IMR-90 (cell line): ENCODE measurements at regions not wholly inside any gene's neighbourhood (a gene's known extent, or its start where the extent isn't known, plus 50 kb on each side); places are given as distances from the start of the nearest gene placed in this dataset.
A peak's percentile ranks its signal among the peaks of the same experiment; 100 is the strongest.

Experiments used
- ATAC-seq: fragments of 200-7000 bp; cut with Tn5 transposase; 2 replicates; pipeline ENCODE4 v1.9.1; 2020; ENCODE audit warnings: low read depth, mild to moderate bottlenecking, moderate library complexity
- BruUV-seq: library from RNA; stranded (reverse); fragments of 400-500 nt; replicated peaks from 2 replicates; lab custom pipeline; 2021; lab: Mats Ljungman, UMichigan
- CTCF ChIA-PET: fragments of 300-600 bp; formaldehyde crosslinking; extraction: SDS; loops from one replicate; lab custom pipeline; 2021; ENCODE audit warnings: antibody characterized with exemption; lab: Yijun Ruan, JAX
- POLR2A ChIA-PET: fragments of 300-600 bp; sonication (Branson Sonifier 250); formaldehyde crosslinking; loops from one replicate; lab custom pipeline; 2022; ENCODE audit warnings: antibody characterized with exemption; ENCODE audit not compliant: unreplicated experiment; lab: Charles Lee
- DNase-seq: peaks from one replicate; pipeline ENCODE4 v3.0.0; 2013
- H2AFZ ChIP-seq: replicated peaks from 2 replicates; pipeline ENCODE3; 2013; ENCODE audit warnings: low read length, mild to moderate bottlenecking; ENCODE audit not compliant: poor library complexity
- H2AK5ac ChIP-seq: 2 replicates; pipeline ENCODE4 v1.6.1; 2013; ENCODE audit warnings: low read depth, low read length, inconsistent platforms
- H2AK9ac ChIP-seq: replicated peaks from 2 replicates; pipeline ENCODE3; 2013; ENCODE audit warnings: mild to moderate bottlenecking, low read depth, low read length, moderate library complexity; ENCODE audit not compliant: poor library complexity
- H2BK120ac ChIP-seq: 2 replicates; pipeline ENCODE4 v1.6.1; 2013; ENCODE audit warnings: low read depth, low read length, inconsistent platforms
- H2BK15ac ChIP-seq: 3 replicates; pipeline ENCODE4 v1.6.1; 2013; ENCODE audit warnings: low read depth, low read length, inconsistent platforms
- H2BK20ac ChIP-seq: 2 replicates; pipeline ENCODE4 v1.6.1; 2013; ENCODE audit warnings: low read depth, mild to moderate bottlenecking, inconsistent platforms, low read length, moderate library complexity
- H2BK5ac ChIP-seq: 2 replicates; pipeline ENCODE4 v1.6.1; 2013; ENCODE audit warnings: mild to moderate bottlenecking, low read depth, low read length, inconsistent platforms; ENCODE audit not compliant: poor library complexity, severe bottlenecking
- H3K14ac ChIP-seq: replicated peaks from 2 replicates; pipeline ENCODE4 v1.6.1; 2013; ENCODE audit warnings: low read depth, low read length, inconsistent platforms
- H3K18ac ChIP-seq: 2 replicates; pipeline ENCODE4 v1.6.1; 2013; ENCODE audit warnings: low read depth, low read length, control low read depth
- H3K23ac ChIP-seq: 2 replicates; pipeline ENCODE4 v1.6.1; 2013; ENCODE audit warnings: low read depth, low read length, inconsistent platforms
- H3K27ac ChIP-seq: 2 replicates; pipeline ENCODE4 v1.5.1; 2013; ENCODE audit warnings: mild to moderate bottlenecking, control low read depth, low read length; ENCODE audit not compliant: insufficient read depth
- H3K27me3 ChIP-seq: 2 replicates; pipeline ENCODE4 v1.6.1; 2013; ENCODE audit warnings: low read length; ENCODE audit not compliant: control insufficient read depth, insufficient read depth
- H3K36me3 ChIP-seq: 2 replicates; pipeline ENCODE4 v1.6.1; 2013; ENCODE audit warnings: low read length, mixed read lengths; ENCODE audit not compliant: control insufficient read depth, insufficient read depth
- H3K4ac ChIP-seq: 2 replicates; pipeline ENCODE4 v1.6.1; 2013; ENCODE audit warnings: low read depth, low read length, inconsistent platforms
- H3K4me1 ChIP-seq: 2 replicates; pipeline ENCODE4 v1.6.1; 2013; ENCODE audit warnings: low read length, mixed read lengths; ENCODE audit not compliant: control insufficient read depth, insufficient read depth
- H3K4me2 ChIP-seq: 2 replicates; pipeline ENCODE4 v1.6.1; 2013; ENCODE audit warnings: low read depth, mild to moderate bottlenecking, control low read depth, low read length, moderate library complexity
- H3K4me3 ChIP-seq: 2 replicates; pipeline ENCODE4 v1.5.1; 2013; ENCODE audit warnings: low read depth, mild to moderate bottlenecking, control low read depth, low read length, moderate library complexity; ENCODE audit not compliant: insufficient read depth
- H3K56ac ChIP-seq: 2 replicates; pipeline ENCODE4 v1.6.1; 2013; ENCODE audit warnings: low read length, inconsistent platforms; ENCODE audit not compliant: insufficient read depth; ENCODE audit errors: extremely low read depth
- H3K79me1 ChIP-seq, 2 experiments: 2 replicates each; pipeline ENCODE4 v1.6.1; 2013; ENCODE audit warnings: low read length in 2 of 2, inconsistent platforms in 1 of 2, low read depth in 1 of 2
- H3K9ac ChIP-seq: 2 replicates; pipeline ENCODE4 v1.6.1; 2013; ENCODE audit warnings: low read depth, low read length, control low read depth
- H3K9me1 ChIP-seq: 2 replicates; pipeline ENCODE4 v1.6.1; 2013; ENCODE audit warnings: low read length, inconsistent platforms; ENCODE audit not compliant: insufficient read depth
- H3K9me3 ChIP-seq: 2 replicates; pipeline ENCODE4 v1.6.1; 2013; ENCODE audit warnings: low read length; ENCODE audit not compliant: control insufficient read depth, insufficient read depth
- H4K20me1 ChIP-seq: 2 replicates; pipeline ENCODE4 v1.6.1; 2013; ENCODE audit warnings: low read length, inconsistent platforms; ENCODE audit not compliant: insufficient read depth
- H4K5ac ChIP-seq: 2 replicates; pipeline ENCODE4 v1.6.1; 2013; ENCODE audit warnings: mild to moderate bottlenecking, low read depth, low read length, control low read depth
- H4K8ac ChIP-seq, 2 experiments: 2 replicates each; pipeline ENCODE4 v1.6.1; 2013; ENCODE audit warnings: low read depth in 2 of 2, low read length in 2 of 2, control low read depth in 1 of 2, inconsistent platforms in 1 of 2
- H4K91ac ChIP-seq: 2 replicates; pipeline ENCODE4 v1.6.1; 2013; ENCODE audit warnings: low read depth, low read length, inconsistent platforms; ENCODE audit not compliant: insufficient read depth
- BHLHE40 ChIP-seq: fragments of 150-350 bp; IDR thresholded peaks from 2 replicates; pipeline ENCODE4 v1.6.1; 2016; ENCODE audit warnings: mild to moderate bottlenecking, low read depth, low read length
- CEBPB ChIP-seq: IDR thresholded peaks from 2 replicates; pipeline ENCODE4 v1.6.1; 2012; ENCODE audit warnings: low read depth, low read length, improper control_type of control experiment
- MAFK ChIP-seq: IDR thresholded peaks from 2 replicates; pipeline ENCODE4 v1.6.1; 2012; ENCODE audit warnings: low read depth, low read length, improper control_type of control experiment
- MAZ ChIP-seq: IDR thresholded peaks from 2 replicates; pipeline ENCODE4 v1.6.1; 2012; ENCODE audit warnings: low read depth, mild to moderate bottlenecking, low read length, improper control_type of control experiment, moderate library complexity, borderline replicate concordance
- RAD21 ChIP-seq: IDR thresholded peaks from 2 replicates; pipeline ENCODE4 v1.6.1; 2012; ENCODE audit warnings: low read length, improper control_type of control experiment
- RFX5 ChIP-seq: IDR thresholded peaks from 2 replicates; pipeline ENCODE4 v1.8.0; 2012; ENCODE audit warnings: low read depth, mild to moderate bottlenecking, low read length, moderate library complexity
- SMC3 ChIP-seq: fragments of 150-350 bp; IDR thresholded peaks from 2 replicates; pipeline ENCODE4 v1.6.1; 2016; ENCODE audit warnings: low read depth, mild to moderate bottlenecking, antibody characterized with exemption, low read length, moderate library complexity
- dilution Hi-C: fragments of 300-500 bp; cut with HindIII; formaldehyde crosslinking; loops from one replicate; pipeline ENCODE4 v1.14.3; 2018; ENCODE audit warnings: low sequenced_read_pairs; ENCODE audit not compliant: unreplicated experiment
- in situ Hi-C: fragments of 300-500 bp; cut with MboI; formaldehyde crosslinking; loops from 3 replicates; pipeline ENCODE4 v1.14.3; 2019; ENCODE audit warnings: low sequenced_read_pairs, inconsistent platforms, mixed read lengths
- intact Hi-C: fragments of 100-400 bp; cut with micrococcal nuclease; formaldehyde crosslinking; loops from 2 replicates; pipeline ENCODE4 v1.10.0; 2022

- Histone ChIP-seq H3K9ac (no peak overlapping the region), H3K4me3 (no peak overlapping the region), H3K4ac (no peak overlapping the region), H3K79me1 (no peaks in the 10 kb centered on the region), H3K4me2 (no peak overlapping the region), H4K5ac (no peak overlapping the region), H4K20me1 (no peaks in the 10 kb centered on the region), H2BK20ac (0 out of 2 replicates have a peak overlapping the region, but pooled peaks have one; percentile 12), H3K14ac (no peak overlapping the region), H2BK5ac (no peak overlapping the region), H3K56ac (no peak overlapping the region), H2BK15ac (no peak overlapping the region), H4K8ac (no peak overlapping the region), H2AK5ac (no peak overlapping the region), H2AK9ac (no peak overlapping the region), H4K91ac (no peak overlapping the region), H3K9me1 (peaks cover 3% of the 10 kb centered on the region; the same call in 1 of the 2 replicates), H3K4me1 (peaks cover 8% of the 10 kb centered on the region), H3K9me3 (no peaks in the 10 kb centered on the region), H2AFZ (no peak overlapping the region), H3K23ac (no peak overlapping the region), H3K27ac (no peak overlapping the region), H3K18ac (no peak overlapping the region), H3K27me3 (no peaks in the 10 kb centered on the region), H3K36me3 (no peaks in the 10 kb centered on the region), H2BK120ac (no peak overlapping the region)
- CTCF ChIA-PET: no interaction called here
- no TSS peak for BruUV-seq
- no peak for TF ChIP-seq MAFK
- no peak for TF ChIP-seq CEBPB
- TF ChIP-seq SMC3: no peak
- no peak for TF ChIP-seq MAZ
- no peak for TF ChIP-seq RFX5
- no peak for TF ChIP-seq BHLHE40
- no peak for TF ChIP-seq RAD21
- in situ Hi-C loops (no loop called here), intact Hi-C loops (no loop called here), dilution Hi-C loops (no loop called here)
- no peak for ATAC-seq
- no peak for DNase-seq
- POLR2A ChIA-PET: no interaction called here
These were observed 115.7 kb upstream of the PMFBP1 start for GRCh38 chr16:72287649-72288048.
